KBM-7 (cell line): ENCODE measurements at regions not wholly inside any gene's neighbourhood (a gene's known extent, or its start where the extent isn't known, plus 50 kb on each side); places are given as distances from the start of the nearest gene placed in this dataset.
A peak's percentile ranks its signal among the peaks of the same experiment; 100 is the strongest.
"Not testable (repeated sequence)": the region's sequence is repeated elsewhere in the genome, so short reads cannot be mapped to it uniquely, and the experiment has no call there.

ENCODE experiments used
- DNase-seq: peaks from one replicate; pipeline ENCODE4 v3.0.0-alpha.2; 2015
- in situ Hi-C: fragments of 300-500 bp; cut with MboI; formaldehyde crosslinking; loops from 2 replicates; pipeline ENCODE4 v1.14.3; 2020; ENCODE audit warnings: low sequenced_read_pairs, low pct_unique_long_range_greater_than_20kb, mixed read lengths

DNA sequence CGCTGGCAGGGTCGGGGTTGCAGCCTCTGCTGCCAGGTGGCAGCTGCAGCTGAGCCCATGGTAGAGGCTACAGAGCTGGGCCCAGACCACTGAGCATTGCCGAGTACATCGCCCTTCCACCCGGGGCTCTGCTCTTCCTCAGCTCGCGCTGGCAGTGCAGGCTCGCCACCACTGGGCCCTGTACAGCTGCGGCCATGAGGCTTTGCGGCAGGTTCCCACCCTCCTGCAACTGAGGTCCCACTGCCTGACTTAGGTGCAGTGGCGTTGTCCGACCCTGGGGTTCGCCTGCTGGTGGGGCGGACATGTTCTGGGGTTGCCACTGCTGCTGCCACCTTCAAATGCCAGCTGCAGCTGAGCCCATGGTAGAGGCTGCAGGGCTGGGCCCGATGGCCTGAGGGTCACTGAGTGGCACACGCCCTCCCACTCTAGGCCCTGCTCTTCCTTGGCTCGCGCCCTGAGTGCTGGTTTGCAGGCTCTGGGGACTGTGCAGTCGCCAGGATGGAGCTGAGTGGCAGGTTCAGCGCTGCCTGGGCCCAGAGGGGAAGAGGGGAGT is 359.8 kb downstream of the FOXD4L6 start:
- in situ Hi-C loops, DNase-seq: not testable (repeated sequence)

DNA sequence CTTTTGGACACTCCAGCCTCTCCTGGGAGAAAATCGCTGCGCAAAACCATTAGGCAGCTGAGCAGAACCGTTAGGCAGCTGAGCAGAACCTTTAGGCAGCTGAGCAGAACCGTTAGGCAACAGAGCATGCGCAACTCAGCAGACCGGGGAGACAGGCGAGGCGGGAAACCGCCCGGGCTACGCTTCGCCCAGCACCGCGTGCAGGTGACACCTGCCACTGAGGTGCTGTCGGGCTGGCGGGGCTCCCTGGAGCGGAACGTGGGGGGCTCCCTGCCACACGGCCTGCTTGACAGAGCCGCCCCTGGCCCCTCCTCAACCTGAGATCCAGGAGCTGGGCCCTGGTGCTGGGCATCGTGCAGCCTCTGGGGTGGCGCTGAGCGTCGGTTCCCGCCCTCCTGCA is 360.3 kb downstream of the FOXD4L6 start:
- in situ Hi-C loops, DNase-seq: not testable (repeated sequence)

DNA sequence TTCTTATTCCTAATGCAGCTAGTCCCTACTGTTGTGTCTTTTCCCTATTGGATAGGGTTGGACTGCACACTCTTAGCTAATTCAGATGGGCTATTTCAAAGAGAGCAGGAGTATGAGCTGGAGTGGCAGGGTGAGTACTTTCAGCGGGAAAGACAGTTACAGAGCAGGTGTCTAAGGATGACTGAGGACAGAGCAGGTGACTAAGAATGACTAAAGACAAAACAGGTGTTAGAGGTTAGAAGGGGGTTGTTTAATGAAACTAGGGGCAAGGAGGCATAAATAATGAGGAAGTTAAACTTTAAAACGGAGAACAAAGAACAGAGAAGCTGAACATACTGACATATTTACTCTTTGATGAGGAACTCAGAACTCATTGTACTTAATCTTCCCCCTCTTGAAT is 373.5 kb downstream of the FOXD4L6 start:
- in situ Hi-C loops, DNase-seq: not testable (repeated sequence)

- in situ Hi-C loops: not testable (repeated sequence)
Observed at GRCh38 chr9:40753288-40753687, 375.2 kb downstream of the FOXD4L6 start.

DNA sequence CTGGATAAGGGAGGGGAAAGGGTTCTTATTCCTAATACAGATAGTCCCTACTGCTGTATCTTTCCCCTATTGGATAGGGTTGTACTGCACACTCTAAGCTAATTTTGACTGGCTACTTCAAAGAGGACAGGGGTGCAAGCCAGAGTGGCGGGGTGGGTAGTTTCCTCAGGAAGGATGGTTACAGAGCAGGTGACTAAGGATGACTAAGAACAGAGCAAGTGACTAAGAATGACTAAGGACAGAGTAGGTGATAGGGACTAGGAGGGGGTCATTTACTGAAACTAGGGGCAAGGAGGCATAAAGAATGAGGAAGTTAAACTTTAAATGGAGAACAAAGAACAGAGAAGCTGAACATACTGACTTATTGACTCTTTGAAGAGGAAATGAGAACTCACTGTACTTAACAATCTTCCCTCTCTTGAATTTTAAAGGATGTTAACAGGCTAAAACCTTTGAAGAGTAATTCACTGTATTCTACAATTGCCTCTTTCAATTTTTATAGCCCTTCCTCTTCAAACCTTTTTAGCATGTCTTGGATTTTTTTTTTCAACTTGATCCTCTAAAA is 381.5 kb downstream of the FOXD4L6 start:
- in situ Hi-C loops, DNase-seq: not testable (repeated sequence)

More at GRCh38 chr9:40753288-40753687, 375.2 kb downstream of the FOXD4L6 start:
- DNase-seq: peak; percentile 0
